DND-41 (cell line): ENCODE measurements at regions not wholly inside any gene's neighbourhood (a gene's known extent, or its start where the extent isn't known, plus 50 kb on each side); places are given as distances from the start of the nearest gene placed in this dataset.

Experiments used
- EZH2 ChIP-seq: IDR thresholded peaks from 3 replicates; pipeline ENCODE4 v1.6.1; 2012; ENCODE audit warnings: borderline replicate concordance, low read depth, mild to moderate bottlenecking, moderate library complexity, low read length, inconsistent platforms; ENCODE audit not compliant: severe bottlenecking
- TF ChIP-seq, protein P1 (sequence below): IDR thresholded peaks from 2 replicates; pipeline ENCODE4 v1.5.1; 2012; ENCODE audit warnings: borderline replicate concordance, low read length, moderate library complexity, mild to moderate bottlenecking; ENCODE audit not compliant: poor library complexity, severe bottlenecking; ENCODE audit errors: extremely low read depth

DNA sequence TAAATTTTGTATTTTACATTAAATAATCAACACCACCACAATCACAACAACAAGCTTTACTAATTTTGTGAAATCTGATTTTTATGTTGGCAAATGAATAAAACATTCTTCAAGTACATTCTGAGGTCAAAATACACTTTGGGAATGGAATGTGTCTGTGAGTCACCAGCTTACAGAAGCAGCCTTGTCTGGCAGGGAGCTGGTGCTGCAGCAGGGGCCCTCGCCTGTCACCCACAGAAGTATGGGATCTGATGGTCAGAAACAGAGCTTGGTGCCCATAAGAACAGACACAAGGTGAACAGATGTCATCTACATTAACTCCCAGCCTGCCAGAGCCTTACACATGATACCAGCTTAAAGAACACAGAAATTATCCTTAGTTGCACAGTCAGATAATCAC is 496.9 kb downstream of the CCSER2 start:
- TF ChIP-seq, protein P1, sequence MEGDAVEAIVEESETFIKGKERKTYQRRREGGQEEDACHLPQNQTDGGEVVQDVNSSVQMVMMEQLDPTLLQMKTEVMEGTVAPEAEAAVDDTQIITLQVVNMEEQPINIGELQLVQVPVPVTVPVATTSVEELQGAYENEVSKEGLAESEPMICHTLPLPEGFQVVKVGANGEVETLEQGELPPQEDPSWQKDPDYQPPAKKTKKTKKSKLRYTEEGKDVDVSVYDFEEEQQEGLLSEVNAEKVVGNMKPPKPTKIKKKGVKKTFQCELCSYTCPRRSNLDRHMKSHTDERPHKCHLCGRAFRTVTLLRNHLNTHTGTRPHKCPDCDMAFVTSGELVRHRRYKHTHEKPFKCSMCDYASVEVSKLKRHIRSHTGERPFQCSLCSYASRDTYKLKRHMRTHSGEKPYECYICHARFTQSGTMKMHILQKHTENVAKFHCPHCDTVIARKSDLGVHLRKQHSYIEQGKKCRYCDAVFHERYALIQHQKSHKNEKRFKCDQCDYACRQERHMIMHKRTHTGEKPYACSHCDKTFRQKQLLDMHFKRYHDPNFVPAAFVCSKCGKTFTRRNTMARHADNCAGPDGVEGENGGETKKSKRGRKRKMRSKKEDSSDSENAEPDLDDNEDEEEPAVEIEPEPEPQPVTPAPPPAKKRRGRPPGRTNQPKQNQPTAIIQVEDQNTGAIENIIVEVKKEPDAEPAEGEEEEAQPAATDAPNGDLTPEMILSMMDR, result no peak
- no peak for TF ChIP-seq EZH2
